IPS-20b (cell line): ENCODE measurements at regions not wholly inside any gene's neighbourhood (a gene's known extent, or its start where the extent isn't known, plus 50 kb on each side); places are given as distances from the start of the nearest gene placed in this dataset.

Experiments
- H3K27ac ChIP-seq: one replicate; pipeline ENCODE4 v1.5.1; 2013; ENCODE audit warnings: low read length
- H3K27me3 ChIP-seq: 2 replicates; pipeline ENCODE4 v1.6.1; 2013; ENCODE audit warnings: mild to moderate bottlenecking, low read length, inconsistent platforms; ENCODE audit not compliant: insufficient read depth
- H3K36me3 ChIP-seq: 2 replicates; pipeline ENCODE4 v1.6.1; 2013; ENCODE audit warnings: low read depth, mild to moderate bottlenecking, inconsistent platforms, low read length, moderate library complexity; ENCODE audit not compliant: insufficient read depth
- H3K4me1 ChIP-seq: 2 replicates; pipeline ENCODE4 v1.6.1; 2013; ENCODE audit warnings: mild to moderate bottlenecking, control low read depth, inconsistent platforms, low read length, moderate library complexity; ENCODE audit not compliant: insufficient read depth
- H3K4me3 ChIP-seq: 2 replicates; pipeline ENCODE4 v1.5.1; 2013; ENCODE audit warnings: mild to moderate bottlenecking, low read length, inconsistent platforms
- H3K9ac ChIP-seq: 2 replicates; pipeline ENCODE4 v1.6.1; 2013; ENCODE audit warnings: low read depth, mild to moderate bottlenecking, inconsistent platforms, low read length, moderate library complexity
- H3K9me3 ChIP-seq: 2 replicates; pipeline ENCODE4 v1.6.1; 2013; ENCODE audit warnings: mild to moderate bottlenecking, low read depth, low read length, inconsistent platforms; ENCODE audit not compliant: insufficient read depth

GRCh38 chr7:156458011-156458410 lies 182.6 kb upstream of the RNF32 start:
- Histone ChIP-seq H3K27ac (no peak overlapping the region), H3K27me3 (no peaks in the 10 kb centered on the region), H3K36me3 (no peaks in the 10 kb centered on the region), H3K4me1 (no peaks in the 10 kb centered on the region), H3K9ac (no peak overlapping the region), H3K9me3 (no peaks in the 10 kb centered on the region), H3K4me3 (no peak overlapping the region)

- no peaks in the 10 kb centered on the region for H3K4me1 ChIP-seq
- no peak overlapping the region for H3K4me3 ChIP-seq
- H3K27ac ChIP-seq: no peak overlapping the region
- no peaks in the 10 kb centered on the region for H3K27me3 ChIP-seq
- no peak overlapping the region for H3K9ac ChIP-seq
- no peaks in the 10 kb centered on the region for H3K36me3 ChIP-seq
- H3K9me3 ChIP-seq: no peaks in the 10 kb centered on the region
These were observed 184.0 kb upstream of the RNF32 start for GRCh38 chr7:156456503-156457115.

GRCh38 chr7:156456032-156456431 lies 184.5 kb upstream of the RNF32 start:
- no peaks in the 10 kb centered on the region for H3K4me1 ChIP-seq
- H3K27ac ChIP-seq: no peak overlapping the region
- H3K27me3 ChIP-seq: no peaks in the 10 kb centered on the region
- H3K9ac ChIP-seq: no peak overlapping the region
- H3K9me3 ChIP-seq: no peaks in the 10 kb centered on the region
- no peaks in the 10 kb centered on the region for H3K36me3 ChIP-seq
- H3K4me3 ChIP-seq: no peak overlapping the region

DNA sequence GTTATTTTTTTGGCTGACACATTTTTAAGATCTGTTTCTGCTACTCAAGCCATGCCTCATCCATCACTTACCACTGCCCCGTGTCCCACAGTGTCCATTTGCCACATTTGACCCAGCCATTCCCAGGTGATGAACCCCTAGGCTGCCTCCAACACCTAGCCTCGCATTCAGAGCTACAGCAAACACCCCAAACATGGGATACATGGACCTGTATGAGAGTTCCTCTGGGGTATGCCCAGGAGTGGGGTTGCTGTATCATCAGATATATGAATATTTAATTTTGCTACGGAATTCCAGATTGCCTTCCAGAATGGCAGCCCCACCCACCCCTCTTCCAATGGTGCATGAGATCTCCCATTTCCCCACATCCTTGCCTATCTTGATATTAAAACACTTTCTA lies 190.1 kb upstream of the RNF32 start:
- Histone ChIP-seq H3K27me3 (no peaks in the 10 kb centered on the region), H3K4me1 (no peaks in the 10 kb centered on the region), H3K9me3 (no peaks in the 10 kb centered on the region), H3K4me3 (no peak overlapping the region), H3K9ac (no peak overlapping the region), H3K27ac (no peak overlapping the region), H3K36me3 (no peaks in the 10 kb centered on the region)

DNA sequence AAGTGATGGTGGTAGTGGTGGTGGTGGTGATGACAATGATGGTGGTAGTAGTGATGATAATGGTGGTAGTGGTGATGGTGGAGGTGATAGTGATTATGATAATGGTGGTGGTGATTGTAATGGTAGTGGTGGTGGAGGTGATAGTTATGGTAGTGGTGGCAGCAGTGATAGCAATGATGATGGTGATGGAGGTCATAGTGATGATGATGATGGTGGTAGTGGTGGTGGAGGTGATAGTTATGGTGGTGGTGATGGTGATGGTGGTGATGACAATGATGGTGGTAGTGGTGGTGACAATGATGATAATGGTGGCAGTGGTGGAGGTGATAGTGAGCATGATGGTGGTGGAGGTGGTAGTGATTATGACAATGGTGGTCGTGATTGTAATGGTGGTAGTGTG lies 191.7 kb upstream of the RNF32 start:
- Histone ChIP-seq H3K9ac (no peak overlapping the region), H3K27ac (no peak overlapping the region), H3K4me1 (no peaks in the 10 kb centered on the region), H3K27me3 (no peaks in the 10 kb centered on the region), H3K4me3 (no peak overlapping the region), H3K36me3 (no peaks in the 10 kb centered on the region), H3K9me3 (no peaks in the 10 kb centered on the region)

DNA sequence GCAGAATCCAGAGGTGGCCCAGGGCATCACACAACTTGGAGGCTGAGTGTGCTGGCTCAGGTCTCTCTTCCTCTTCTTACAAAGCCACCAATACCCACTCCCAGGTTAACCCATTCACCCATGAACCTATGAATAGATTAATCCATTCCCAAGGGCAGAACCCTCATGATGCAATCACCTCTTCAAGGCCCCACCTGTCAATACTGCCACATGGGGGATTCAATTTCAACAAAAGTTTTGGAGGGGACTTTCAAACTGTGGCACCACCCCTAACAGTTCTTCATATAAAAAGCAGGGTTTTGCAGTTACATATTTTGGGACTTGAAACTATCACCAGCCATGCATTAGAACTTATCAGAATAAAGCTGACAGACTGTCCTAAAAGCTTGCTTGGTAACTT lies 193.6 kb upstream of the RNF32 start:
- Histone ChIP-seq H3K9ac (no peak overlapping the region), H3K4me3 (no peak overlapping the region), H3K9me3 (no peaks in the 10 kb centered on the region)

DNA sequence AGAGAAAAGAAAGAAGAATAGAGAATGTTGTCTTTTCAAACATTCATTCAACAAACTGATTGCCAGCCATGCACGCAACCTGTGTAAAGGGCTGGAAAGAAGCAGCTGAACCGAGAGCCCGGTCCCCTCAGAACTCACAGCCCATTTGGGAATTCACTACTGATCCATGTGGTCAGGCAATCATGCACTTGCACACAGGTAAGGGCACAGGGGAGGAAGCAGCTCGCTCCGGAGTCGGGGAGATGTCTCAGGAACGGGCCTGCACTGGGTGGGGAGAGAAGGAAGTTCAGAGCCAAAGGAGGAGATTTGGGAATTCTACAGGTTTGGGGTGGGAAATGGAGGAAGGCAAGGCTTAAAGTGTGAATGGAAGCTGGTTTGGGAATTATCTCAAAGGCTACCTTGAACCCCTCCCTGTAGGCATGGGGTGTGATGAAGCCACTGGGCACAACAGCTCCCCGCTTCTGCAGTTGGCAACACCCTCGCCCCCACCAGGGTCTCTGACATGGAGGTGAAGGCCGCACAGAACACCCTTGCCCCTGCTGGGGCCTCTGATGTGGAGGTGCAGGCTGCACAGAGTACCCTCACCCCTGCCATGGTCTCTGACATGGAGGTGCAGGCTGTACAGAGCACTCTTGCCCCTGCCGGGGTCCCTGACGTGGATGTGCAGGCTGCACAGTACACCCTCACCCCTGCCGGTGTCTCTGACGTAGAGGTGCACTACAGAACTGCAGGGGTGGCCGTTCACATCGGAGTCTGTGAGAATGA lies 194.4 kb upstream of the RNF32 start:
- H3K9ac ChIP-seq: no peak overlapping the region
- no peaks in the 10 kb centered on the region for H3K27me3 ChIP-seq
- no peak overlapping the region for H3K27ac ChIP-seq
- no peaks in the 10 kb centered on the region for H3K4me1 ChIP-seq
- H3K36me3 ChIP-seq: no peaks in the 10 kb centered on the region
- H3K4me3 ChIP-seq: no peak overlapping the region
- no peaks in the 10 kb centered on the region for H3K9me3 ChIP-seq

More for the DNA sequence above, 193.6 kb upstream of the RNF32 start:
- Histone ChIP-seq H3K36me3 (no peaks in the 10 kb centered on the region), H3K4me1 (no peaks in the 10 kb centered on the region), H3K27me3 (no peaks in the 10 kb centered on the region), H3K27ac (no peak overlapping the region)

DNA sequence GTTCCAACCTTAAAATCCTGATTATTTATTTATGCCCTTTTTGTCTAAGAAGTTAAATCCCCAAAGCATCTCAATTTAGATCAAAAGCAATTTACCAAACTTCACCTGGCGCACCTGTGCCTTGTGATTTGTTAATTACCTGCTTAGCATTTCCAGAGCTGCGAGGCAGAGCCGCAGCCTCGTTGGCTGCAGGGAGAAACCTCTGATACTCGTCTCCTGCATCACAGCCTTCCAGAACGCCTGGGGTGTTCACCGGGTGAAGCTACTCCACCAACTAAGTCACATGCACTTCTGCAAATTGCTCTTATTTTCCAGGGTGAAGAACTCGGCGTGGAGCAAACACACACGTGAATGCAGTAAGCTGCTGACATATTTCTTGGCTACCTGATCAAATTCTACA lies 198.1 kb upstream of the RNF32 start:
- no peaks in the 10 kb centered on the region for H3K36me3 ChIP-seq
- no peak overlapping the region for H3K4me3 ChIP-seq
- H3K9me3 ChIP-seq: no peaks in the 10 kb centered on the region
- no peak overlapping the region for H3K27ac ChIP-seq
- no peaks in the 10 kb centered on the region for H3K4me1 ChIP-seq
- H3K9ac ChIP-seq: no peak overlapping the region
- no peaks in the 10 kb centered on the region for H3K27me3 ChIP-seq

DNA sequence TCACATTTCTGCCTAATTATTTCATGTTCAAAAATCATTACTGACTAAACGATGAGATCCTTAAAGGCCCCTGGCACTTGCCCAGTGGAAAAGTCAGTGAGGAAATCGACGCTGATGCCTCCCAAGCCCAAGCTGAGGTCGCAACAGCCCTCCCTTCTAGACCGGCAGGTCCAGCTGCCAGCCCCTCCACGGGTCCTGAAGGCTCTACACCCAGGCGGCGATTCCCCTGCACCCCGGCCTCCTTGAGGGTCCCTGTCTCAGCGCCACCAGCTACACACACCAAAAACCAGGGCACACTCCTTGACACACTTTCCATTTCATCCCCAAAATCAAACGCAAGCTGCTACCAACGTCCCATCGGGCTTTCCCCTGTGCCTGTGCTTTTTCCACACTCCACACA lies 200.1 kb upstream of the RNF32 start:
- Histone ChIP-seq H3K9ac (no peak overlapping the region), H3K36me3 (no peaks in the 10 kb centered on the region), H3K4me1 (no peaks in the 10 kb centered on the region), H3K4me3 (no peak overlapping the region), H3K27me3 (no peaks in the 10 kb centered on the region), H3K9me3 (no peaks in the 10 kb centered on the region), H3K27ac (no peak overlapping the region)

DNA sequence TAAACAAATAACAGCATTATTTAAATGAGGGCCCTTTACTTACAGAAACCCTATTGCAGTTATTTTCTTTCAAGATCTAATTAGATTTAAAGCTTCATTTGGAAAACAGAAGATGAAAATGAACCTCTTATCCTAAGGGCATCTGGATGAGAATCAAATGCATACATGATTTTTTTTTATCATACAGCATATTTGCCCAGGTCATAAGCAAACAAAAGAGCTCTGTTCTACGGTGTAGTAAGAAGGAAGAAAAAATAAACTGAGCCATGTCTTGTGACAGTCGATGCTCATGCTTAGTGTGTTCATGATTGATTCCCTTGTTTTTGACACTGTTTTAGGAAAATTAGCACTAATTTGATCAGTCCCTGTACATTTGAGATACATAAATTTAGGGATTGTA lies 202.6 kb upstream of the RNF32 start:
- H3K4me3 ChIP-seq: no peak overlapping the region
- no peaks in the 10 kb centered on the region for H3K27me3 ChIP-seq
- no peak overlapping the region for H3K9ac ChIP-seq
- no peaks in the 10 kb centered on the region for H3K36me3 ChIP-seq
- H3K9me3 ChIP-seq: no peaks in the 10 kb centered on the region
- H3K4me1 ChIP-seq: no peaks in the 10 kb centered on the region
- no peak overlapping the region for H3K27ac ChIP-seq

GRCh38 chr7:156437021-156437614 lies 203.5 kb upstream of the RNF32 start:
- Histone ChIP-seq H3K27me3 (no peaks in the 10 kb centered on the region), H3K9ac (no peak overlapping the region), H3K4me3 (no peak overlapping the region)

More at GRCh38 chr7:156437021-156437614, 203.5 kb upstream of the RNF32 start:
- H3K9me3 ChIP-seq: no peaks in the 10 kb centered on the region
- no peaks in the 10 kb centered on the region for H3K36me3 ChIP-seq
- H3K27ac ChIP-seq: no peak overlapping the region
- no peaks in the 10 kb centered on the region for H3K4me1 ChIP-seq
